ENCODE measurements at regions not wholly inside any gene's neighbourhood (a gene's known extent, or its start where the extent isn't known, plus 50 kb on each side); places are given as distances from the start of the nearest gene placed in this dataset.
A peak's percentile ranks its signal among the peaks of the same experiment; 100 is the strongest.
"Not testable (repeated sequence)": the region's sequence is repeated elsewhere in the genome, so short reads cannot be mapped to it uniquely, and the experiment has no call there.

GRCh38 chr17:20787281-20787680 lies 207.8 kb downstream of the CDRT15L2 start:
- no peak overlapping the region for H3K4me3 ChIP-seq (ENCODE audit: low read length, poor library complexity, severe bottlenecking)
- H3K9me2 ChIP-seq (replicated peaks; ENCODE audit: low read depth, low read length) = no peaks in the 10 kb centered on the region
- no peaks in the 10 kb centered on the region for H3K27me3 ChIP-seq (ENCODE audit: insufficient read depth, low read length, poor library complexity, severe bottlenecking)
- no peaks in the 10 kb centered on the region for H3K4me1 ChIP-seq (ENCODE audit: insufficient read depth, low read length, poor library complexity, severe bottlenecking)
- H3K4me2 ChIP-seq (ENCODE audit: low read depth, low read length, poor library complexity, severe bottlenecking) = no peak overlapping the region
- no peaks in the 10 kb centered on the region for H4K20me1 ChIP-seq (ENCODE audit: insufficient read depth, low read length, poor library complexity, severe bottlenecking)
- no peaks in the 10 kb centered on the region for H3F3A ChIP-seq (ENCODE audit: low read depth)
- H3K79me2 ChIP-seq (ENCODE audit: insufficient read depth, low read length) = no peaks in the 10 kb centered on the region
- no peak overlapping the region for H3K9ac ChIP-seq (ENCODE audit: low read depth, low read length, poor library complexity, severe bottlenecking)
- no peaks in the 10 kb centered on the region for H3K36me3 ChIP-seq (ENCODE audit: insufficient read depth, low read length)
- H2AFZ ChIP-seq (ENCODE audit: low read length) = no peak overlapping the region
- no peaks in the 10 kb centered on the region for H3K9me3 ChIP-seq (ENCODE audit: insufficient read depth, low read depth, low read length)
- TF ChIP-seq CTCF (conservative IDR thresholded peaks at IDR 0.05; ENCODE audit: low read length) = no peak
- TF ChIP-seq EZH2phosphoT487 (IDR thresholded peaks at IDR 0.05; ENCODE audit: borderline replicate concordance) = no peak

DNA sequence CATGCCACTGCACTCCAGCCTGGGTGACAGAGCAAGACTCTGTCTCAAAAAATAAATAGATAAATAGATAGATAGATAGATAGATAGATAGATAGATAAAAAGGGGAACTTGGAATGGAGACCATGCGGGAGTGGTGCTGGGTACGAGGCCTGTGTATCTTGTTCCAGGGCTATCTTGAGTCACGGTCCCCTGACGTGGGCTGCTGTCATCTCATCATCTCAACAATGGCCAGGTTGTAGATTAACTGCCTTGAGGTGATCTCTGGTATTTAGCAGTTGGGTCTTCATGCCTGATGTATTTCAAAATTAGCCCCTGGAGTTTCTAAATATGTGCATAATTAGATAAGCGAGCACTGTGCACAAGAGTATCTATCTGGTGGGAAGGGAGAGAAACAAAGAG lies 212.1 kb downstream of the CDRT15L2 start:
- Histone ChIP-seq H3K27me3 (ENCODE audit: insufficient read depth, low read length, poor library complexity, severe bottlenecking) (no peaks in the 10 kb centered on the region), H3K4me3 (ENCODE audit: low read length, poor library complexity, severe bottlenecking) (no peak overlapping the region), H3K9ac (ENCODE audit: low read depth, low read length, poor library complexity, severe bottlenecking) (no peak overlapping the region), H3K4me1 (ENCODE audit: insufficient read depth, low read length, poor library complexity, severe bottlenecking) (no peaks in the 10 kb centered on the region), H3F3A (ENCODE audit: low read depth) (no peaks in the 10 kb centered on the region), H3K9me3 (ENCODE audit: insufficient read depth, low read depth, low read length) (no peaks in the 10 kb centered on the region), H3K79me2 (ENCODE audit: insufficient read depth, low read length) (no peaks in the 10 kb centered on the region), H3K36me3 (ENCODE audit: insufficient read depth, low read length) (no peaks in the 10 kb centered on the region), H3K9me2 (replicated peaks; ENCODE audit: low read depth, low read length) (no peaks in the 10 kb centered on the region), H2AFZ (ENCODE audit: low read length) (no peak overlapping the region), H3K4me2 (ENCODE audit: low read depth, low read length, poor library complexity, severe bottlenecking) (no peak overlapping the region), H4K20me1 (ENCODE audit: insufficient read depth, low read length, poor library complexity, severe bottlenecking) (no peaks in the 10 kb centered on the region)
- TF ChIP-seq CTCF (conservative IDR thresholded peaks at IDR 0.05; ENCODE audit: low read length) (no peak), EZH2phosphoT487 (IDR thresholded peaks at IDR 0.05; ENCODE audit: borderline replicate concordance) (no peak)

- H3K79me2 ChIP-seq (ENCODE audit: insufficient read depth, low read length); H3K36me3 ChIP-seq (ENCODE audit: insufficient read depth, low read length); H3K4me3 ChIP-seq (ENCODE audit: low read length, poor library complexity, severe bottlenecking); H3K9ac ChIP-seq (ENCODE audit: low read depth, low read length, poor library complexity, severe bottlenecking); H3K4me1 ChIP-seq (ENCODE audit: insufficient read depth, low read length, poor library complexity, severe bottlenecking); H3K27me3 ChIP-seq (ENCODE audit: insufficient read depth, low read length, poor library complexity, severe bottlenecking); H3K4me2 ChIP-seq (ENCODE audit: low read depth, low read length, poor library complexity, severe bottlenecking); H2AFZ ChIP-seq (ENCODE audit: low read length); H3K9me2 ChIP-seq (replicated peaks; ENCODE audit: low read depth, low read length); H3F3A ChIP-seq (ENCODE audit: low read depth); H3K9me3 ChIP-seq (ENCODE audit: insufficient read depth, low read depth, low read length); H4K20me1 ChIP-seq (ENCODE audit: insufficient read depth, low read length, poor library complexity, severe bottlenecking): not testable (repeated sequence)
- 0 out of 2 replicates have a peak, but pooled peaks have one; percentile 16 for TF ChIP-seq CTCF (conservative IDR thresholded peaks at IDR 0.05; ENCODE audit: low read length)
Measured at GRCh38 chr17:20794532-20794931, 215.0 kb downstream of the CDRT15L2 start.

Measured in Loucy (cell line).